Suprapubic skin (tissue), 4 donors: ENCODE measurements at regions not wholly inside any gene's neighbourhood (a gene's known extent, or its start where the extent isn't known, plus 50 kb on each side); places are given as distances from the start of the nearest gene placed in this dataset.

Experiments
- CTCF ChIP-seq, 2 donors: fragments of 200-600 bp in 1 of 2; fragments of 450-650 bp in 1 of 2; sonication (generic) in 1 of 2; IDR thresholded peaks; one replicate each; pipeline ENCODE4 v1.5.1; 2016 to 2019; ENCODE audit warnings: antibody characterized with exemption in 2 of 2, mild to moderate bottlenecking in 1 of 2, moderate library complexity in 1 of 2
- EP300 ChIP-seq: sonication (generic); formaldehyde crosslinking; IDR thresholded peaks from one replicate; pipeline ENCODE4 v1.6.1; 2017; ENCODE audit warnings: antibody characterized with exemption
- POLR2A ChIP-seq, 2 donors: fragments of 450-650 bp; IDR thresholded peaks; one replicate each; pipeline ENCODE4 v1.6.1; 2017; ENCODE audit warnings: antibody characterized with exemption in 2 of 2, mild to moderate bottlenecking in 2 of 2, moderate library complexity in 2 of 2
- POLR2AphosphoS5 ChIP-seq, 3 donors: sonication (generic); formaldehyde crosslinking; IDR thresholded peaks; one replicate each; pipeline ENCODE4 v1.6.1; 2017; ENCODE audit warnings: antibody characterized with exemption in 3 of 3

- TF ChIP-seq CTCF (IDR thresholded peaks at IDR 0.05) (no peak), POLR2A (IDR thresholded peaks at IDR 0.05) (no peak), POLR2AphosphoS5 (IDR thresholded peaks at IDR 0.05) (no peak), EP300 (no peak)
These were observed 182.5 kb downstream of the CSNK2A3 start for GRCh38 chr11:11170352-11171084.
